ENCODE measurements at regions not wholly inside any gene's neighbourhood (a gene's known extent, or its start where the extent isn't known, plus 50 kb on each side); places are given as distances from the start of the nearest gene placed in this dataset.

GRCh38 chr2:78035804-78036203 is 513.6 kb upstream of the LRRTM4 start:
- DNase-seq = no peak

DNA sequence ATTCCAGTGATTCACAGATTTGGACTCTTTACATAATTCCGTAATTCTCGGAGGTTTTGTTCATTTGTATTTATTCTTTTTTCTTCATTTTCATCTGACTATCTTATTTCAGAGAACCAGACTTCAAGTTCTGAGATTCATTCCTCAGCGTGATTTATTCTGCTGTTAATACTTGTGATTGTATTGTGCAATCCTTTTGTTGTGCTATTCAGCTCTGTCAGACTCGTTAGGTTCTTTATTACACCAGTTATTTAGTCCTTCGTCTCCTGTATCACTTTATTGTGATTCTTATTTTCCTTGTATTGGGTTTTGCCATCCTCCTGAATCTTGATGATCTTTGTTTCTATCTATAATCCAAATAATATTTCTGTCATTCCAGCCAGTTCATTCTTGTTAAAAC is 529.3 kb upstream of the LRRTM4 start:
- no peak for DNase-seq

DNA sequence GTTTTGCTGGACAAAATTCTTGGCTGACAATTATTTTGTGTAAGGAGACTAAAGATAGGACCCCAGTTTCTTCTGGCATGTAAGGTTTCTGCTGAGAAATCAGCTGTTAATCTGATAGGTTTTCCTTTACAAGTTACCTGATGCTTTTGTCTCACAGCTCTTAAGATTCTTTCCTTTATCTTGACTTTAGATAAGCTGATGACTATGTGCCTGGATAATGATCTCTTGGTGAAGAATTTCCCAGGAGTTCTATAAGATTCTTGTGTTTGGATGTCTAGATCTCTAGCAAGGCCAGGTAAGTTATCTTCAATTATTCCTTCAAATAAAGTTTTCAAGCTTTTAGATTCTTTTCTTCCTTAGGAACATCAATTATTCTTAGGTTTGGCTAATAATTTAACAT is 534.8 kb upstream of the LRRTM4 start:
- DNase-seq = no peak

GRCh38 chr2:78061301-78061700 is 539.1 kb upstream of the LRRTM4 start:
- DNase-seq = no peak

GRCh38 chr2:78061732-78062131 is 539.6 kb upstream of the LRRTM4 start:
- DNase-seq = no peak

DNA sequence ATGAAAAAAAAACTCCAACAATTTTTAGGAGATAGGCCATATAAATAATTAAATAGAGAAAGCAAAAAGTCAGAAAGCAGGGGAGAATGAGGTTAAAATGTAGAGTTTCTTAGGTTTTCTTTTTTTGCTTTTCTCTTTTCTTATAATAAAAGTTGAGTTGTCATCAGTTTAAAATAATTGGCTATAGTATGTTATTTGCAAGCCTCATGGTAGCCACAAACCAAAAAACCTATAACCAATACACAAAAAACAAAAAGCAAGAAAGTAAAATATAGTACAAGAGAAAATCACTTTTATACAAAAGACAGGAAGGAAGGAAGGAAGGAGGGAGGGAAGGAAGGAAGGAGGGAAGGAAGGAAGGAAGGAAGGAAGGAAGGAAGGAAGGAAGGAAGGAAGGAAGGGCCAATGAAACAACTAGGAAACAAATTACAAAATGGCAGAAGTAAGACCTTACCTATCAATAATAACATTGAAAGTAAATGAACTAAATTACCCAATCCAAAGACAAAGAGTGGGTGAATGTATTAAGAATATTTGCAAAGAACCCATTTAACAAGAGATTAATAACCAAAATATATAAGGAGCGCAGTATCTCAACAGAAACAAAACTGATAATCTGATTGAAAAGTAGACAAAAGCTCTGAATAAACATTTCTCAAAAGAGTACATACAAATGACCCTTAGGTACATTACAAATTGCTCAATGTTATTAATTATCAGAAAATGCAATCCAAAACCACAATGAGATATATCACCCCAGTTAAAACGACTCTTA is 541.3 kb upstream of the LRRTM4 start:
- no peak for DNase-seq

DNA sequence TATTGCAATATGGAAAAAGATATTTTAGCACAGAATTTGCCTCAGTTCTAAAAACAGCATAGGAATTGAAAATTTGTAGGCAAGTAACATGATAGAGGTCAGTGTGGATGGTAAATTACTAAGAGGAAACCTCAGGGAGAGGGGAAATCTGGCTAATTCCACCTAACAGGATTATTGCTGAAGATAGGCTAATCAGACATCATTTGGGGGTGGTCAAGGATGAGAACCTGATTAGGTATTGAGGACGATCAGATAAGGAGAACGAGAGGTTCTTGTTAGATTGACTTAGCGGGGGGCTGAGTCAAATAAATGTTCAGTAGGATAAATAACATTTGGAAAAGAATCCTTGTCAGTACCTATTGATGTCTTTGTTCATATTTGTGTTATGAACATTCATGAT is 543.2 kb upstream of the LRRTM4 start:
- no peak for DNase-seq

- DNase-seq = no peak
These were observed 546.6 kb upstream of the LRRTM4 start for GRCh38 chr2:78068808-78069207.

DNA sequence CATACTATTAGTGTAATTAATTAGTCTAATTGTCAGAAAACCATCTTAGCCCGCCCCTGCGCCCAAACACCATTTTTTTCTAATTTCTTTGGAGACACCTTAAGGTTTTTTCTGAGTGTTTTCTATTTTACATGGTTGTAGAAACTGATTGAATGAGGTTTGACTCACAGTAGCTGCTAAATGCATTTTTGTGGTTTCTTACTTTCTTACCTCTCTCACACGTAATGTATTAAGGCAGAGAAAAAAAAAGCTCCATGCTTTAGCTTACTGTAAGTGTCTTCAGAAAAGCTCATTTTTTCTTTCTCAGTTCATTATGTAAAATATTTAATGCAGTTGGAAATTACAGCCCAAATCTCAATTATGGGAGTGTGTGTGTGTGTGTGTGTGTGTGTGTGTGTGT is 548.5 kb upstream of the LRRTM4 start:
- no peak for DNase-seq

DNA sequence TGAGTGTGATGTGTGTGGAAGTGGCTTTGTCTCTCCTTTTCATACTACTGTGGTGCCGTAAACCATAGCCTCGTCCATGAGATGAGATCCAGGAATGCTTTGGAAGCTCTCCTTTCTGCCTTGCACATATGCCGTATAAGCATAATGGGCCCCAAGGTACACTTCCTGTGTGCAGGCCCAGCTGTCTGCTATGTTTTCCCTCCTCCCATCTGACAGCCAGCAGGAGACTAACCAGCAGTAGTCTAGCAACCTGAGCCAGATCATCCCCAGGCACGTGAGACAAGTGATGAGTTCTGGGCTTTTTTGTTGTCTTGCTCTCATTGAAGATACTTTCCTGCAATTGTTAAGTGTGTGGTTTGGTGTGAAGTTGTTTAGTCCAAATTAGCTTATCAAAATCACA is 555.5 kb upstream of the LRRTM4 start:
- no peak for DNase-seq

- no peak for DNase-seq
These were observed 560.4 kb upstream of the LRRTM4 start for GRCh38 chr2:78082555-78082954.

DNA sequence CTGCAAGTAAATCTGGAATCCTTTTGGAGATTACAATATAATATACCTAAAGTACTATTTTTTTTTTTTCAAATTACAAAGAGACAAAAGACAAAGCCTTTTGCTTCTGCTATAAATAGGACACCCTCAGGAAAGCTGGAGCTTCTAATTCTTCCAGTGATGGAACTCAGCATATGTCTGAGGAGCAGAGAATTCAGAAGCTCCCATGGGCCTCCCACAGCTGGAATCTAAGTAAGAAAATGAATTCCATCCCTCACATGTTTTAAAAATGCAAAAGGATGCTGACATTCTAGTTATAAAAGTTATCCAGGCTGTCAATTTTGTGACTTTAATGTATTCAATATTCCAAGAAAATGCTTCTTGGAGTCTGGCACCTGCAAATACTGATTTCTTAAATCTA is 571.3 kb upstream of the LRRTM4 start:
- no peak for DNase-seq

DNA sequence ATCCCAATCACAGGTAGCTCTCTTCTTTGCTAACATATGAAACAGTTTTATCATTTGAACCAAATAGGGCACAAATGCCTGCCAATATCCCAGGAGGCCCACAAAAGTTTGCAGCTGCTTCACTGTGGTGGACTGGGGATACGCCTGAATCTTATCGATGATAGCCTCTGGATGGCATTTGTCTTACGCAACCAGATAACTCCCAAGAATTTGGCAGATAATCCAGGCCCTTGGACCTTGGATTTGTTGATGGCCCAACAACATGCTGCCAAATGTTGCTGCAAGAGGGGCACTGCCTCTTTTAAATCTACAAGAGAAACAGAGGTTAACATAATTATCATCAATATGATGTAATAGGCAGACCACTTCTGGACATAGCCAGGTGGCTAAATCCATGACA is 587.1 kb upstream of the LRRTM4 start:
- DNase-seq = no peak

DNA sequence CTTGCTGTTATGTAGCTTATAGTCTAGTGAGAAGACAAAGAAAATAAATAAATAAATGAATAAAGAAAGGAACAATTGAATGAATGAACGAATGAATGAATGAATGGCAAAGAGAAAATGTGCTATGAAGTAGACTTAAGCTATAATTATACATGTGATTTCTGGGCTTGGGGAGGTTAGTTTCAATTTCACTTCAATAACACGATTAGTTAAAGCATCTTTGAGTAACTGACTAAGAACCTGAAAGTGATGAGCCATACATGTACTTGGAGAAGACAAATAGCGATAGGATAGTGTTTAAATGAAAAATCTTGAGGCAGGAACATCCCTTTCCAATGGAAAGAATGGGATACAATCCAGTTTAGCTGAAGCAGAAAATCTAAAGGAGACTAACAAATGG is 593.1 kb upstream of the LRRTM4 start:
- no peak for DNase-seq

GRCh38 chr2:78118037-78118436 is 595.9 kb upstream of the LRRTM4 start:
- no peak for DNase-seq

- DNase-seq = no peak
These were observed 598.1 kb upstream of the LRRTM4 start for GRCh38 chr2:78120275-78120674.

DNA sequence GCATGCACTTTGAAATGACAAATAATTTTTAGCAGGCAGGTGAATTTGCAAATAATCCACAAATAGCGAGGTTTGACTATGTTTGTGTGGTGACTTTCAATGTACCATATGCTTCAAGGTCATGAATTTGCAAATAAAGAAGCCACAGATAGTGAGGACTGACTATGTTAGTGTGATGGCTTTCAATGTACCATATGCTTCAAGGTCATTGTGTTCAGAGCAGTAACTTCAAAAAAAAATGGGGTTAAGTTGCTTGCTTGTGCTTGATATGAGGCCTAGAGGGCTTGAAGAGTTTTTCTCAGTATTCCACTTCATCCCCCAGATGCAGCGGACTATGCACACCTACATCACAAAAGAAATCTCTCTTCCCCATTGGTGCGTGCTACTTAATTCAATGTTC is 602.9 kb upstream of the LRRTM4 start:
- no peak for DNase-seq

DNA sequence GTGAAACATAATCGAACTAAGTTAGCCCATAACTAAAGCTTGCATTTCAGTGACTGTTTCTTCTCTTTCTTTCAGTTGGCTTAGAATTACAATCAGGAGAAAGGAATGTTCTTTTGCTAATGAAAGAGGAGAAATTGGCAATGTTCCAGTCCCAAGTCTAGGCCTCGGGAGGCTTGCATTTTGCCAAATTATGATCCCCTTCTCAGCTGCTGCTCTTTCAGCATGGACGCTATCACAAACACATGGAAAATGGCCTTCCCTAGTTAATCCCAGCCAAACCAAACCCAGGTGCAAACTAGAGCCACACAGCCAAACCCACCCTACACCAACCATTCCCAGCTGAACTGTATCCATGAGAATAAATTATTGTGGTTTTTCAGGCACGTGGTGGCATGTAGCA is 605.2 kb upstream of the LRRTM4 start:
- no peak for DNase-seq

- no peak for DNase-seq
These were observed 610.5 kb upstream of the LRRTM4 start for GRCh38 chr2:78132391-78133370.

DNA sequence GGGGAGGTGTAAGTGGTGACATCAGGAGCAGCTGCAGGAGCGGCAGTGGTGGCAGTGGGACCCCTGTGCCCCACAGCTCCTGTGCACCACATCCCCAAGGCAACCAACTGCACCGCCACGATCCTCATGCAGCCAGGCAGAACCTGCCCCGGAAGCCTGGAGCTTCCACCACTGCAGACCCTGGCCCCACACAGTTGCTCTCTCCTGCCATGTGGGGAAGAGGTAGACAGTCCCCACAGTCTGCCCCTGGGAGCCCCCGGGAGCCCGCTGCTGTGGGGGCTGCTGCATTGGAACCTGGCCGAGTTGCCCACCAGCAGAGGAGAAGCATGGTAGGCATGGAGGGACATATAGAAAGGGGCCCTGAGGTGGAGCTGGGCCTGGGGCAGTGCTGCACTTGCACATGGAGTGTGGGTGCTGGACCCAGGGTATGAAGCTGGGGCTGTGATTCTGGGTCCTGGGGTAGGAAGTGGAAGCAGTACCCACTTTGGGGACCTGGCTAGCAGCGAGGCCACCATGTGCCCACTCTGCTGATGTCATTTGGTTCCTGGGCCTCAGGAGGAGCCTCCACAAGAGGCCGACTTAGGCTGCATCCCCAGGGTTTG is 623.3 kb upstream of the LRRTM4 start:
- no peak for DNase-seq

DNA sequence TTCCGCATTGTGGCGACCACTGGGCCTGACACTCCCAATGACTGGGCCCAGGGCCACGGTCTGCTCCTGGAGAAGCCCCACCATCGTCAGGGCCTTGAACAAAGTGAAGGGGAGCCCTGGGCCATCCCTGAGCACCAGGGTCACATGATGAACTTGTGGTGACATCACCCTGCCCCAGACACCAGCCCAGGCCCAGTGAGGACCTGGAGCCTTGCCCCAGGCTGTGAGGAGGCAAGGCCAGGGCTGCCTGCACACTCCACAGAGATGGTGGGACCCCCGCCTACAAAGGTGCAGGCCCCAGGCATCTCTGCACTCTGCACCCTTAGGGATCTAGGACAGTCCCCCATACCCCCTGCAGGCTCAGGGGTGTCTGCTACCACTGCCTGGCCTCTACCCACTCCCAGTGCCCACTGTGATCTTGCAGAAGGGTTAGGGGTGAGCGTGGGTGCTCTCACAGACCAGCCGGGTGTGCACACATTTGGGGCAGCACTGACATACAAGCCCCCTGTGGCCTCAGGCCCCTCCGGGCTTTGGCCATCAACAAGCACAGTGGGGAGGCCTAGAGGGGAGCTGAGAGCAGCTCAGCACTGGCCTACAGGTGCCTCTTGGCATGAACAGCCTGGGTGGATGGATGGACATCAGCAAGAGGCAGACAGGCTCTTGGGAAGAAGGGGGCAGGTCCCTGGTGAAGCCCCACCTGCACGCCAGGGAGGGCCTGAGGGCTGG is 624.0 kb upstream of the LRRTM4 start:
- no peak for DNase-seq

DNA sequence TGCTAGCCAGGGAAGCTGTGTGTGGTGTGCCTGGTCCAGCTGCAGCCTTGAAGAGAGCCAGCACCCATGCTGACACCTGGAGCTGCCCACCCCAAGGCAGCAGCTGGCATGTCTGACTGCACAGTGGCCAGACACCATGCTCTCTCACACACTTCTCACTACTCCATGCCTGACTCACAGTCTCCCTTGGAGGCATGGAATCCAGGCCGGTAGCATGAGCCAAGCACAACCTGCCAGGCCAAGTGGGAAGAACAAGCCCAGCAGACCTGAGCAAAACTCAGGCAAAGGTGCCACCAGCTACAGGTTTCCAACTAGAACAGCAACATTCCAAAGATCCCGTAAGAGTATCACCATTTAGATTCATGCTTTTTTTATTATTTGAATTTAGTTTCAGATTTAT is 625.3 kb upstream of the LRRTM4 start:
- no peak for DNase-seq

DNA sequence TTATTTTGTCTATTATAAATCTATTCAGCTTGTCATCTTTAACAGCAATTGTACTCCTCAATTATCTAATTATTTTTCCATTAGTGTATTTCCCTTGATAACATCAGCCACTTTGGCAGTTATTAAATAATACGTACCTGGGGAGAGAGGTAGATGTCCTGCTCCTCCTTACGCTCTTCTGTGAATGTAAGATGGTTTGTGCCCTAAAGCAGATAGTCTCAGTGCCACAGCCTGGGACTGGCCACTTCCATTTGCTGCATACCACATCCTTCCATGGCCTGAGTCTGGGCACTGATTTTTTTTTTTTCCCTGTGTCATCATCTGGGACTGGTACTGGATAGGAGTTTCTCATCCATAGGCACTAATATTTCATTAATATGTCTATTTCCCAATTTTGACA is 632.4 kb upstream of the LRRTM4 start:
- no peak for DNase-seq
